Osteoblast (primary cell): ENCODE measurements at regions not wholly inside any gene's neighbourhood (a gene's known extent, or its start where the extent isn't known, plus 50 kb on each side); places are given as distances from the start of the nearest gene placed in this dataset.

Experiments
- DNase-seq: peaks from one replicate; pipeline ENCODE4 v3.0.0; 2011; ENCODE audit warnings: low spot score, mixed read lengths; ENCODE audit not compliant: insufficient read length; ENCODE audit errors: missing footprints
- H2AFZ ChIP-seq: 2 replicates; pipeline ENCODE4 v1.6.0; 2011; ENCODE audit warnings: mild to moderate bottlenecking, low read length
- H3K27ac ChIP-seq: 2 replicates; pipeline ENCODE4 v1.5.1; 2011; ENCODE audit warnings: mild to moderate bottlenecking, low read depth, low read length, moderate library complexity
- H3K27me3 ChIP-seq: 2 replicates; pipeline ENCODE4 v1.6.0; 2012; ENCODE audit warnings: mild to moderate bottlenecking, control low read depth, inconsistent platforms, low read length, moderate library complexity; ENCODE audit not compliant: insufficient read depth
- H3K36me3 ChIP-seq: 2 replicates; pipeline ENCODE4 v1.5.1; 2011; ENCODE audit warnings: mild to moderate bottlenecking, low read length, control low read depth, moderate library complexity; ENCODE audit not compliant: insufficient read depth
- H3K4me1 ChIP-seq: 2 replicates; pipeline ENCODE4 v1.5.1; 2011; ENCODE audit warnings: mild to moderate bottlenecking, low read length, control low read depth, moderate library complexity; ENCODE audit not compliant: insufficient read depth
- H3K4me2 ChIP-seq: 2 replicates; pipeline ENCODE4 v1.6.0; 2011; ENCODE audit warnings: mild to moderate bottlenecking, low read length; ENCODE audit not compliant: insufficient read depth
- H3K4me3 ChIP-seq: fragments of 200-600 bp; sonication (generic); 3 replicates; pipeline ENCODE4 v1.5.1; 2012; ENCODE audit warnings: mild to moderate bottlenecking, low read length, inconsistent platforms; ENCODE audit not compliant: insufficient read depth
- H3K79me2 ChIP-seq: 2 replicates; pipeline ENCODE4 v1.6.0; 2012; ENCODE audit warnings: mild to moderate bottlenecking, low read length, control low read depth, inconsistent platforms; ENCODE audit not compliant: insufficient read depth
- H3K9me3 ChIP-seq: 2 replicates; pipeline ENCODE4 v1.5.1; 2011; ENCODE audit warnings: low read depth, low read length, control low read depth
- H4K20me1 ChIP-seq: 2 replicates; pipeline ENCODE4 v1.6.0; 2012; ENCODE audit warnings: mild to moderate bottlenecking, low read length, control low read depth; ENCODE audit not compliant: insufficient read depth
- CTCF ChIP-seq: IDR thresholded peaks from 2 replicates; pipeline ENCODE4 v1.5.1; 2011; ENCODE audit warnings: mild to moderate bottlenecking, low read depth, low read length, moderate library complexity; ENCODE audit errors: extremely low read depth

DNA sequence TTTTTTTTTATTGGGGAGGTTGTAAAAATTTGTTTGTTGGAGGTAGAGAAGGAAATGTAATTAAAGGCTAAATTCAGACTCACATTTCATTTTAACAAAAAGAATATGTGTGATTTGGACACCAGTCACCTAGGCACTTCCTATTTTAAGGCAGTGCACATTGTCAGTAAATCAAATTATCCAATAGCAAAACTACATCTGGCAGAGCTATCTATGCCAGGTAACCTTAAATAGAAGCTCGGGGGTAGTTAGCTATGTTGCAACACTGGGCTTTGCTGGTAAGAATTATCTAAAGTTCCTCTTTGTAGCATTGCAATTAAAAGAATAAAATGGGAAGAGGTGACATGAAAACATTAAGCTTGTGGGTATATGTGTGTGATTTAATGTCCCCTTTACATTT, 1064.4 kb upstream of the ZEB2 start:
- TF ChIP-seq CTCF = no peak
- H3K27me3 ChIP-seq = no peaks in the 10 kb centered on the region
- H3K9me3 ChIP-seq = no peaks in the 10 kb centered on the region
- H2AFZ ChIP-seq = no peak overlapping the region
- no peaks in the 10 kb centered on the region for H3K36me3 ChIP-seq
- H3K4me3 ChIP-seq = no peak overlapping the region
- no peaks in the 10 kb centered on the region for H3K4me1 ChIP-seq
- no peak overlapping the region for H3K4me2 ChIP-seq
- no peaks in the 10 kb centered on the region for H3K79me2 ChIP-seq
- no peak overlapping the region for H3K27ac ChIP-seq
- no peaks in the 10 kb centered on the region for H4K20me1 ChIP-seq
- DNase-seq = no peak

DNA sequence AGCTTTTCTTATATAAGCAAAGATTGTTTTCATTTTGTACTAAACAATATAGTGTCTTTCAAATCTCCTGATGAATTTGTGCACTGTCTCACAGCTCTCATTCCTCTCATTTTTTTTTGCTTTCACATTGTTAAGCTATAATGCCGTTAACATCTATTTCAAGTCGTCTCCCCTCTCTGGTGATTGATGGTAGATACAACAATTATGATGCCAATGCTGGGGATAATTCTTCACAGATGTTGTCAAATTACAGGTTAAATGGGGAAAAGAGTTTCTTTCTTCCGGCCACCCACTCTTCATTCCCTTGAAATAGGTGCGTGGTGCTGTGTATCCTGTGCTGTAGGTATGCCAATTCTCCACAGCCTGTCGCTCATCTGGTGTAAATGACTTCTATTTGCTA, 1053.7 kb upstream of the ZEB2 start:
- H4K20me1 ChIP-seq = no peaks in the 10 kb centered on the region
- H3K4me2 ChIP-seq = no peak overlapping the region
- H3K27me3 ChIP-seq = no peaks in the 10 kb centered on the region
- H3K9me3 ChIP-seq = no peaks in the 10 kb centered on the region
- no peaks in the 10 kb centered on the region for H3K79me2 ChIP-seq
- peak overlapping the region; percentile 32 for H2AFZ ChIP-seq
- H3K36me3 ChIP-seq = no peaks in the 10 kb centered on the region
- H3K4me1 ChIP-seq = no peaks in the 10 kb centered on the region
- no peak overlapping the region for H3K4me3 ChIP-seq
- DNase-seq = no peak
- no peak overlapping the region for H3K27ac ChIP-seq
- TF ChIP-seq CTCF = no peak

DNA sequence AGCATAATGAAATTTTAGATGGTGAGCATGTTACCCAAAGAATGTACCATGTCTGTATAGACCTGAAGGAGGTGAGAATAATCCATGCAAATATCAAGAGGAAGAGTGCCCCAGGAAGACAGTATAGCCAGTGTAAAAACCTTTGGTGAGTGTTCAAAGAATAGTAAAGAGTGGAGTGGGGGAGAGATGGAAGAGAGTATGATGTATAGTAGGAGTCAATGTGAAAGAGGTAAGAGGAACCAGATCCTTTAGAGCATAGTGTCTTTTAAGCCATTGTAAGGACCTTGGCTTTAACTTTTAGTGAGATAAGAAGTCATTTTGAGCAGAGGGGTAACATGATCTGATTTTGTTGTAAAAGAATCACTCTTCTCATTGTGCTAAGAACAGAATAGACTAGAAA, 1052.3 kb upstream of the ZEB2 start:
- Histone ChIP-seq H3K27me3 (no peaks in the 10 kb centered on the region), H3K36me3 (no peaks in the 10 kb centered on the region), H3K4me2 (no peak overlapping the region), H3K4me3 (no peak overlapping the region), H3K27ac (no peak overlapping the region), H2AFZ (no peak overlapping the region), H4K20me1 (no peaks in the 10 kb centered on the region), H3K79me2 (no peaks in the 10 kb centered on the region), H3K4me1 (no peaks in the 10 kb centered on the region), H3K9me3 (no peaks in the 10 kb centered on the region)
- no peak for DNase-seq
- TF ChIP-seq CTCF = no peak

- Histone ChIP-seq H2AFZ (no peak overlapping the region), H3K27ac (no peak overlapping the region), H4K20me1 (no peaks in the 10 kb centered on the region), H3K79me2 (no peaks in the 10 kb centered on the region), H3K9me3 (no peaks in the 10 kb centered on the region), H3K27me3 (no peaks in the 10 kb centered on the region), H3K4me2 (no peak overlapping the region), H3K4me3 (no peak overlapping the region), H3K36me3 (no peaks in the 10 kb centered on the region), H3K4me1 (no peaks in the 10 kb centered on the region)
- DNase-seq = no peak
- no peak for TF ChIP-seq CTCF
Observed at GRCh38 chr2:145569108-145569507, 1049.2 kb upstream of the ZEB2 start.
